GM12873 (cell line): ENCODE measurements at regions not wholly inside any gene's neighbourhood (a gene's known extent, or its start where the extent isn't known, plus 50 kb on each side); places are given as distances from the start of the nearest gene placed in this dataset.

Experiments used
- TF ChIP-seq, protein P1 (sequence below): IDR thresholded peaks from 2 replicates; pipeline ENCODE4 v1.5.1; 2012; ENCODE audit warnings: low read depth, mild to moderate bottlenecking, moderate library complexity, low read length, control low read depth; ENCODE audit not compliant: insufficient read depth; ENCODE audit errors: missing control alignments

DNA sequence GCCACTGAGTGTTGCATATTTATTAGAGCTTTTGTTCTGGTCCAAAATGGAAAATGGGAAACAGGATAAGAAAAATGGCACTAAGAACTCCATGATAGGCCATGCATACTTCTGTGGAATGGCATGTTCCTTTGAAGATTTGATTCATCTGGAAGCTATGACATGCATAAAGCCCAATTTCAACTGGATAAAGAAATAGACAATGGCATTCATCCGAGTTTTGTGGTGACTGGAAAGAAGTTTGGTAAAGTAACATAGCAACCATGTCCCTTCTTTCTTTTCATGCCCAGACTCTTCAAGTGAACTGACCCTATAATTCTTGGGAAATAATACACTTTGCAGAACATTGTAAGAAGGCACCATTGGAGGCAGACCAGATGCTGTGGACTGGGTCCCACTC, 368.4 kb upstream of the IL12A start:
- TF ChIP-seq, protein P1, sequence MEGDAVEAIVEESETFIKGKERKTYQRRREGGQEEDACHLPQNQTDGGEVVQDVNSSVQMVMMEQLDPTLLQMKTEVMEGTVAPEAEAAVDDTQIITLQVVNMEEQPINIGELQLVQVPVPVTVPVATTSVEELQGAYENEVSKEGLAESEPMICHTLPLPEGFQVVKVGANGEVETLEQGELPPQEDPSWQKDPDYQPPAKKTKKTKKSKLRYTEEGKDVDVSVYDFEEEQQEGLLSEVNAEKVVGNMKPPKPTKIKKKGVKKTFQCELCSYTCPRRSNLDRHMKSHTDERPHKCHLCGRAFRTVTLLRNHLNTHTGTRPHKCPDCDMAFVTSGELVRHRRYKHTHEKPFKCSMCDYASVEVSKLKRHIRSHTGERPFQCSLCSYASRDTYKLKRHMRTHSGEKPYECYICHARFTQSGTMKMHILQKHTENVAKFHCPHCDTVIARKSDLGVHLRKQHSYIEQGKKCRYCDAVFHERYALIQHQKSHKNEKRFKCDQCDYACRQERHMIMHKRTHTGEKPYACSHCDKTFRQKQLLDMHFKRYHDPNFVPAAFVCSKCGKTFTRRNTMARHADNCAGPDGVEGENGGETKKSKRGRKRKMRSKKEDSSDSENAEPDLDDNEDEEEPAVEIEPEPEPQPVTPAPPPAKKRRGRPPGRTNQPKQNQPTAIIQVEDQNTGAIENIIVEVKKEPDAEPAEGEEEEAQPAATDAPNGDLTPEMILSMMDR, result no peak

DNA sequence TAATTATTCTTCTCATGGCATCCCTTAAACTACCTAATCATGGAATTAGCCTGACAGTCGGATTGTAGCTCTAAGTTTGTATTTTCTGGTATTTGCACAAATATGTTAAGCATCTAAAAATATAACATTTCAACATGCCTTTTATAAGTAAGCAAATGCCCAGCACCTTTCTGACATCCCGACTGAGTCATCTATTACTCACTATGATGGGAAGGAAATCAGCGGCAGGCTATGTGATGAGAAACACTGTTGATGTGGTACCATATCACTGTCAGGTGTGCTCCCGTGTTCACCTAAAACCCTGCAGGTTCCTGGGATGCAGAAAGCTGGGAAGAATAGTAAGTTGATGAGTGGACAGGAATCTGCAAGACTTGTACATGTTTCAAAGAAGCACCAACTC, 367.8 kb upstream of the IL12A start:
- TF ChIP-seq, protein P1, result no peak

DNA sequence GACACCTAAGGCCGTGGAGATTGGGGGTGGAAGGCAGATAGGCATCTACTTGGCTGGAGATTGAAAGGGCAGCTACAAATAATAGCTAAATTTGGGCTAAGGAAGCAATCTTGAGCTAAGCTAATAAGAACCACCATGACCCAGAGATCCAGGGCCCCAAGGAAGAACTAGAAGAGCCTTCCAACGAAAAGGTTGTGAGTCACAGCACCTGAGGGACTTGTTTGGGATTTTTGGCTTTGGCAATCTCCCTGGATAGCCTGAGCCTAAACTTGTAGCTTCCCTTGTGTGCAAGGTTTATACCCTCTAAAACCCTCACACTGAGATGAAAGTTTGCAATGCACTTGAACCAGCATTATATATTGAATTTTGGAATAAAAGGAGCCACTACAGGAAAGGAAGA, 364.0 kb upstream of the IL12A start:
- TF ChIP-seq, protein P1, result no peak

DNA sequence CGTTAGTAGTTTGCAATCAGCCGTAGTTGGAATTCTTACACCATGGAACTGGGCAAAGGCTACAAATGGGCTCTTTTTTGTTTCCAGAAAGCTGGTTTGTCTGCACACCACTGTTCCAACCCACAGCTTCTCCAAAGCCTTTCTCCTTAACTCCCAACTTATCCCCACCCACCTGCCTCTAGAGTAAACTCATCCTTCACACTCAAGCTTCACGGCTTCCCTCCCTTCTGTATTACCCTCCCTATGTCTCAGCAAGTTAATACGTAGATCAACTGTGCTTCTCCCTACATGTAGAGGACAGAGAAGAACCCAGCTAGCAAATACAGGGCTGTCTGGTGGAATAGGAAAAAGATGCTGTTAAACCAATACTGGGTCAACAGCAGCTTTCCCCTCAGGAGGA, 363.0 kb upstream of the IL12A start:
- TF ChIP-seq, protein P1, result no peak

DNA sequence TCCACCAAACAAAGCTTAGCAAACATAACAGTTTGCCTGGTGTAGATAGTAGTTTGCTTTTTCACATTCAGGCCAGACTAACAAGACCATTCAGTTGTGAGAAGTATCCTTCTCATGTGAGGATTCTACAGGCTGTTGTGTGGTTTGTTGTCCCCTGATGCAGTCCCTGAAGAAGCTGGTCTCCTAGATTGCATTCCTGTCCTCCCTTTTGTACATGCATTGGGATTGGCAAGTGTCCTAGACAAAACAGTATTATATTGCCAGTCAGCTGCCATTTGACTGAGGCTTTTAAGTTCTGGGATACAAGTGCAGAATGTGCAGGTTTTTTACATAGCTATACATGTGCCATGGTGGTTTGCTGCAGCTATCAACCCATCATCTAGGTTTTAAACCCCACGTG, 362.0 kb upstream of the IL12A start:
- TF ChIP-seq, protein P1, result no peak

DNA sequence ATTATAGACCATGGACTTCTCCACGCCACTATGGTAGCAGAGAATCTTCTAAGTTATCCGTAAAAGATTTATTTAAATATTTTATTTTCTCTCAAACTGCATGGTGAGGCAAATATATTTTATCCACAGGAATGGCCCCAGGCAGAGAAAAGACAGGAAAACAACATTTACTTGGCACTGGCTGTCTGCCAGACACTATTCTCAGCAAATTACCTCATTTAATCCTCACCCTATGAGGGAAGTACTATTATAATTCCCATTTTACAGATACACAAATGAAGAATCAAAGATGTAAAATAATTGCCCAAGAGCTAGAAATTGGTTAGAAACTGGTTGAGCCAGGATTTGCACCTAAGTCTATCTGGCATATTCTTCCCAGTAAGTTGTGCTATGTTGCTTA, 361.4 kb upstream of the IL12A start:
- TF ChIP-seq, protein P1, result no peak

DNA sequence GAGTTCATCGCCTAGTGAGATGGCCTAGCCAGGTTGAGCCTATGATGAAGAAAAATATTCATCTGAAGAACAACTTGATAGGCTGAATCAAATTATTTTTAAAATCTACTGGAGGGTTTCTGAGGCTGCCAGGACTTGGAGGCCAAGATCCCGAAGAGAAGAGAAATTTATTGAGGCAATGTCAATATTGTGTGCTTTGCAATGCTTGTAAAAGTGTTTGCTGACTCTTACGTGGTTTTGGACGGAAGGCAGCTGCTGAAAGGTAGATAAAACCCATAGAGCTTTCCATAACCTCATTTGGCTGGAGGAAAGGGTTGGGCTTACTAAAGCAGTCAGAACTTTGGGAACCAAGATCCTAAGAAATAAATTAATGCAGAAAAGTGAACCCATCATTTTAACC, 361.0 kb upstream of the IL12A start:
- TF ChIP-seq, protein P1, result no peak
